ENCODE measurements at regions not wholly inside any gene's neighbourhood (a gene's known extent, or its start where the extent isn't known, plus 50 kb on each side); places are given as distances from the start of the nearest gene placed in this dataset.

DNA sequence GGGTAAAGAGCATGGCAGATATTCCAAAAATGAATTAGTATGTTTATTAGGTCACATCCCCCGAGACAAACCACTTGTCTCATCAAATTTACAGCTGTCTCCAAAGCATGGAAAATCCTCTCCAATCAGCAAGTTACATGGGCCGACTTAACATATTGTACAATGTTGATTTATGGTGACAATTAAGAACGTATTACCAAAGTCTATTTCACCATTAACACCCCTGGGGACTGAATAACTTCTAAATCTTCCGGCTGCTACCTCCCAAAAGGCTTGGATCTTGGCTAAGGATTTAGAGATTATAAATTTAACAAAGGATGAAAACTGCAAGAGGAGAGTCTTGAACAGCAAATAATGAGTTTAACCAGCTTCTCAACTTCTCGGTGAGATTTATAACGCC, 311.9 kb downstream of the NPIPA8 start:
- TF ChIP-seq RNF2 (IDR thresholded peaks at IDR 0.05; ENCODE audit: borderline replicate concordance, low read depth) (no peak), POLR2A (IDR thresholded peaks at IDR 0.05; ENCODE audit: low read length) (no peak), EP300 (IDR thresholded peaks at IDR 0.05) (no peak), ZFP36 (IDR thresholded peaks at IDR 0.05; ENCODE audit: borderline replicate concordance, partially characterized antibody) (no peak), PHF8 (IDR thresholded peaks at IDR 0.05; ENCODE audit: borderline replicate concordance, low read depth) (no peak), POLR2AphosphoS2 (conservative IDR thresholded peaks at IDR 0.05; ENCODE audit: low read length) (no peak)
- TF ChIP-seq, protein P1, sequence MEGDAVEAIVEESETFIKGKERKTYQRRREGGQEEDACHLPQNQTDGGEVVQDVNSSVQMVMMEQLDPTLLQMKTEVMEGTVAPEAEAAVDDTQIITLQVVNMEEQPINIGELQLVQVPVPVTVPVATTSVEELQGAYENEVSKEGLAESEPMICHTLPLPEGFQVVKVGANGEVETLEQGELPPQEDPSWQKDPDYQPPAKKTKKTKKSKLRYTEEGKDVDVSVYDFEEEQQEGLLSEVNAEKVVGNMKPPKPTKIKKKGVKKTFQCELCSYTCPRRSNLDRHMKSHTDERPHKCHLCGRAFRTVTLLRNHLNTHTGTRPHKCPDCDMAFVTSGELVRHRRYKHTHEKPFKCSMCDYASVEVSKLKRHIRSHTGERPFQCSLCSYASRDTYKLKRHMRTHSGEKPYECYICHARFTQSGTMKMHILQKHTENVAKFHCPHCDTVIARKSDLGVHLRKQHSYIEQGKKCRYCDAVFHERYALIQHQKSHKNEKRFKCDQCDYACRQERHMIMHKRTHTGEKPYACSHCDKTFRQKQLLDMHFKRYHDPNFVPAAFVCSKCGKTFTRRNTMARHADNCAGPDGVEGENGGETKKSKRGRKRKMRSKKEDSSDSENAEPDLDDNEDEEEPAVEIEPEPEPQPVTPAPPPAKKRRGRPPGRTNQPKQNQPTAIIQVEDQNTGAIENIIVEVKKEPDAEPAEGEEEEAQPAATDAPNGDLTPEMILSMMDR (IDR thresholded peaks at IDR 0.05), result no peak
